ENCODE measurements at regions not wholly inside any gene's neighbourhood (a gene's known extent, or its start where the extent isn't known, plus 50 kb on each side); places are given as distances from the start of the nearest gene placed in this dataset.

DNA sequence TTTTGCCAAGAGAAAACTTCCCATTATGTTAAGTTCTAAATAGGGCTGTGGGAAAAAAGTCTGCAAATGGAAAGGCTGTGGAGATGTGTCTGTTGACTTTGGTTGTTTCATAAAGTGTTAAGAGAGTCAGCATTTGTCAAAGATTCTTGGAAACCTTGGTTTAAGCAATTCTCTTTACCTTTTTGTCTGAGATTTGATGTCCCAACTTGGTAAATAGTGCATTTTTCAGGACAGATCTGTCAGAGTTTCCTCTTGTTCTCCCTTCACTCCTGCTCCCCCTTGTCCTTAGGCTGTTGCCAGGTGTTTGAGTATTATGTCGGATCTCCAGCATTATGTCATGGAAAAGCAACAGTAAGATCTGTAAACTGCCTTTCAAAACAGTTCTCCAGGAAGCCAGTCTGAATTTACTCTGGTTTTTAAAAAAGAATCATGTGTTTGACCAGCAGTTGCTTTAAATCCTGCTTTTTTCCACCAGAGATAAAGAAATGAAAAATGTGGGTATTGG is 79.1 kb upstream of the ADAMTSL1 start:
- DNase-seq (ENCODE audit: low read depth), result no peak

DNA sequence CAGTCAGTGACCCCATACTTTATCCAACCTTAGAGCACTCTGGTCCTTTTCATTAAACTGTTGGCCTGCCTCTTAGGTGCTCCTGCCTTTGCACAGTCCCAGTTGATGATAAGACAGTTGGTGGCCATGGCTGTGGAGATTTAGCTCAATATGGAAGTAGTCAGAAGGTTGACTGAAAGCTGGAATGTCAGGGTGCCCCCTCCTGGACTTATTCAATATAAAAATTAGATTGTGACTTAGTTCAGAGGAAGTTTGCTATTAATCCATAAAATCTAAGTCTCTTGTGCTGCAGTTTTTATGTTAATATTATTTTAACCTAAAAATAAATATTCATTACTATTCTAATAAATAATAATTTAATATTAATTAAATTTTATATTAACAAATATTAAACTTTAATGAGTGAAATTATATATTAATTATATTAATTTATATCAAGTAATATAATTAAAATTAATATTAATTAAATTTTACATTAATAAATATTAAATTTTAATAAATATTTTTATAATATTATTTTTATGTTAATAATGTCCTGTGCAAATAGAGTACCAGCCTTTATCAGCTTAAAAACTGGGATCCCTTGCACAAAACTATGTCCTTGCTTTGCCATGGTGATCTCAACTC is 77.7 kb upstream of the ADAMTSL1 start:
- no peak for DNase-seq (ENCODE audit: low read depth)

DNA sequence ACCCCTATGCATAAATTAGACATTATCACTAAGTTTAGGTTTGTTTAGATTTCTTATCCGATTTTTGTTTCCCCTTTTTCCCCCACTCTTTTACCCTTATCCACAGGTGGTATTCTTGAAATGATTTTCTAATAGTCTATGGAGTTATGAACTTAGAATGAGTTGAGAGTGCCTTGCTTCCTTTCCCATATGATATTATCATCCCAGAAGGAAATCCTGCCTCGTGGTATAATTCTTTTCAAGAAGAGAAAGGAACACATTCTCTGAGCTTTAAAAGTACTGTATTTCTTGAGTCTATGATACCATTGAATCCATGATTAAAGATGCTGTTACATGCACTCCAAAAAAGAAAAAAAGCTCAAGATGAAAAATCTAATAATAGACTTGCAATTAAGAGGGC is 76.9 kb upstream of the ADAMTSL1 start:
- no peak for DNase-seq (ENCODE audit: low read depth)

DNA sequence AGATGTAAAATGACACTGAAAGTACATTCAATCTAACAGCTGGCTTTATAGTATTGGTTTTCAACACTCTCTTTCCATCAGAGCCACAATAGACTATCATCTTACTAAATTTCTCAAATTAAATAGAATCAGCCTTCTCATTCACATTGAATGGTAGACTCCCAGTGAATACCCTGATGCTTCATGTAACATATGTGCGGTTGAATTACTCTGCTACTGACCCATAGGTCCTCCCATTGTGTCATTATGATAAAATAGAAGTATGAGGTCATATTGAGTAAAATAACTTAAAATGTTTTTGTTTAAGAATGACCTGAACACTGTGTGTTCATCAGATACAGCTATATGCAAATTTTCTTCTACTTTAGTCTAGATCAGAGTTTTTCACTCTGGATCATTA is 75.9 kb upstream of the ADAMTSL1 start:
- no peak for DNase-seq (ENCODE audit: low read depth)

DNA sequence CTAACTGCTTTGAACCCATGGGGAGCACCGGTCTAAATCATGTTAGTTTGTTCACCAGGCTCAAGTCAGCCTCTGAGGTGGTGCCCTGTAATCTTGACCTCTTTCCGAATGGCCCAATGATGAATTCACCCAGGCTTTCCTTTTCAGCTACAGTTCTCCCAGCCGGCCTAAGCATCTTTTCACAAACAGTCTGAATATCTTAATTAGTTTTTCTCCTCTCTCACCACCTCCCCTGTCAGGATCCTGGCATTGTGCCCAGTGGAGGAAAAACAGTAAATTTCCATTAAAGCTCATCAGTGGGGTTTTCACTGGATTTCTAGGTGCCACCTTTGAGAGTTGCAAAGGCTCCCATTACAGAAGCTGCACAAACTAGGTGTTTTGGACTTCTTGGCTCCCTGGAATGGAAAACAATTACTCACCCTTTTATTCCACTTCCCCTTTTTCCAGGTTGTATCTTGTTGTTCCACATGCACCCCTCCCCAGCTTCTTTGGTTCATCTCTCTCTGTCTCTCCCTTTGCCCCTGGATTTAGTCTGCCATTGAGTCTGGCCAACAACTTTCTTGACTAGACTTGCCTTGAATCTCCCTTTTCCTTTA is 69.4 kb upstream of the ADAMTSL1 start:
- no peak for DNase-seq (ENCODE audit: low read depth)

DNA sequence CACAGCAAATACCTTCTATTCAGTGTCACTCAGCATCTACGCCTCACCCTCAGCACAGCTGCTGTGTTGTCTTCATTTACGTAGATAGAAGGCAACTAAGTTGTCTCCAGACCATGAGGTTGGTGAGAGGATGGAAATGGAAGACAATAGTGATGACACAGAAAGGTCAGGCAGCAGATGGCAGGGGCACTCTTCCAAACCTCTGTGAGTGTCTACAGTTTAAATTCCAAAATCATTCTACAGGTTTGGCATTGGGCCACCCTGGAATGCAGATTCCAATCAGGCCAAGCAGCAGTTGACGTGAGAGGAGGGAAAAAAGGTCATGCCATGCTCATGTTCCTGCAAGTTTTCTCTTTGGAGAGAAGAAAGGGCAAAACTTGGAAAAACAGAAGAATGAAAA is 68.7 kb upstream of the ADAMTSL1 start:
- no peak for DNase-seq (ENCODE audit: low read depth)

DNA sequence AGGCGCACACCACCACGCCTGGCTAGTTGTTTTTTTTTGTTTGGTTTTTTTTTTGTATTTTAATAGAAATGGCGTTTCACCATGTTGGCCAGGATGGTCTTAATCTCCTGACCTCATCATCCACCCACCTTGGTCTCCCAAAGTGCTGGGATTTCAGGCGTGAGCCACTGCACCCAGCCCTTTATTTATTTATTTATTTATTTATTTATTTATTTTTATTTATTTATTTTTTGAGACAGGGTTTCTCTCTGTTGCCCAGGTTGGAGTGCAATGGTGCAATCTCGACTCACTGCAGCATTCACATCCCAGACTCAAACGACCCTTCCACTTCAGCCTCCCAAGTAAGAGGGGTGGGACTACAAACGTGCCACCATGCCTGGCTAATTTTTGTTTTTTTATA is 63.0 kb upstream of the ADAMTSL1 start:
- DNase-seq (ENCODE audit: low read depth), result no peak

DNA sequence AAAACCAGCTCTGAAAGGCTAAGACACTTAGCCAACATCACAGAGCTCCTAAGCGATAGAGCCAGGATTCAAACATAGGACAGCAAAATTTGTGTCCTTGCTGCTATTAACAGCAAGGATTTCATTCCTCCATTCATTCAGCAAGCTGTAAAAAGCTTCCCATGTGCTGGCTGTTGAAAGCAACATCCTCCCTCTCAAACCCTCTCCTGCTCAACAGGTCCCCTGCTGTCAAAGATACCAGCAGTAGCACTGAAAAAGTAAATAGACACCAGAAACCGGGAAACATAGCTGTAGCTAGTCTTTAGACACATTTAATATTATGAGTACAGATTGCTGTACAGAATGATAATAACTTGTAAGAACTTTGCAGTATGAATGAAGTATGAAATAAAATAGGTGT is 52.6 kb upstream of the ADAMTSL1 start:
- DNase-seq (ENCODE audit: low read depth), result no peak

DNA sequence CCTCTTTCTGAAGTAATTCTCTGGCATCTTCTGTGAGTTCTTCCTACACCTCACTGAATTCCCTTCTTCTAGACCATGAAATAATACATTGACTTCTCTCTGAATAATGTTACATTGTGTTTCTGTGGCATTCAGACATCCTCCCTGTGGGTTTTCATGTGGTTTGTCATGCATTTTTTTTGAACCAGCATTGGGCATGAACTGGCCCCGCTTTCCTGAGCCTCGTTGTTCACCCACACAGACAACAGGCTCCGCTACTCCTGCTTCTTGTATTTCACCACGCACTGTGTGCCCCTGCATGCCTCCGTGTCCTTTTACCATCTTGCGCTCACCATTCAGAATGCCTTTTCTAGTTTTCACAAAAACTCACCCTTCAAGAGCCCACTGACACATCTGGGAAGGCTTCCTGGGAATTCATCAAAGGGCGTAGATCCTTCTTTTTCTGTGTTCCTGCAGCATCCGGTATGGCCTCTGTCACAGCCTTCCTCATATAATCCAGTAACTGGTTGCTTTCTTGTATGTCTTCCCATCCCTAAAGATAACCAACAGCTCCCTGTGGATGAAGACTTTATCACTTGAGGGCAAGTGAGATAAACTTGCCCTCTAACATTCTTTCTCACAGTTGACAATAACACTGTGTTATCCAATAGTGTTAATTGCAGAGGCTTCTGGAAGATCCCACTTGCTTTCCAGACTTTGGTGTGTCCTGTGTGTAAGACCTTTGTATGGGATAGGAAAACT is 51.5 kb upstream of the ADAMTSL1 start:
- no peak for DNase-seq (ENCODE audit: low read depth)

DNA sequence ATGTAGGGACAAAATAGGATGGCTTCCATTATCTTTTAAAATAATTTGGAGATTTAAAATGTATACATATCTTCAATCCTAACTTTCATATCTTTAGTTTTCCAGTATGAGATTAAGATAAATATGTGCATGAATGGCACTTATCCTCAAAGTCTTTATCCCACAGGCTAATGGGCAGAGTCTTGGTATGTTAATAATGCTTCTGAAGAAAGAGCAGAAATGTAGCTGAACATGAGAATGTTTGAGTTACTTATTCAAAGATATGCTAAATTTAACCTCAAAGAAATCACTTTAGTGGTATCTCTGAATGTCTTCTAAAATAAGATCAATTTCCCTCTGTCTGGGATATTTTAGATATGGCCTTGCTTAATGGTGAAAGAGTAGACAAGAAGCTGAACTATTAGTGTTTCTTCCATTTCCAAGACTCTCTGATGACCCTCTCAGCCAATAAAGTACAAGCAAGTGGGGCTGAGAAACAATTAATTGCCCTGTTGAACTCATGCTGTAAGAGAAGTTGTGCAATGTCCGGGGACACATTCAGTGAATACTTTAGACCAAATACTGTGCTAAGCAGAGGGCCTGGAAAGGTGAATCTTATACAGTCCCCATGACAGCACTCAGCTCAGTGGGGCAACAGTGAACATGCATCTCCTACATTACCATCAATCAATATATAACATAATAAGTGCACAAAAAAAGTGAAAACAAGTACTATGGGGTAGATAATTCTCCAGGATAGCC is 50.0 kb upstream of the ADAMTSL1 start:
- no peak for DNase-seq (ENCODE audit: low read depth)

Measured in stimulated activated CD8-positive, alpha-beta memory T cell treated with anti-CD3 and anti-CD28 coated beads, Interleukin-12 subunit alpha, Interleukin-12 subunit beta, amount 100 ng/mL, for 4 hours (primary cell).